ENCODE measurements at regions not wholly inside any gene's neighbourhood (a gene's known extent, or its start where the extent isn't known, plus 50 kb on each side); places are given as distances from the start of the nearest gene placed in this dataset.

GRCh38 chr7:80279760-80280159 is 145.1 kb downstream of the GNAI1 start (continued):
- no peak for TF ChIP-seq PHF8 (IDR thresholded peaks at IDR 0.05; ENCODE audit: borderline replicate concordance, low read depth)
- no peak for TF ChIP-seq RAD21 (conservative IDR thresholded peaks at IDR 0.05 in 1 of 2, IDR thresholded peaks at IDR 0.05 in 1 of 2)
- no peak for TF ChIP-seq EHMT2 (IDR thresholded peaks at IDR 0.05; ENCODE audit: low read depth)
- TF ChIP-seq TP53 (CRISPR knock-in tag; IDR thresholded peaks at IDR 0.05): no peak

GRCh38 chr7:80278737-80279136 is 144.1 kb downstream of the GNAI1 start:
- ChIA-PET CTCF (interaction anchor here (0.5 kb wide), 1 partner anchor 177 kb away, joined by 3 read pairs; no protein-coding TSS in a partner anchor), POLR2A (interaction anchor here (1.8 kb wide), 1 partner anchor 144 kb away, joined by 10 read pairs; the partner anchor contains the start of gene GNAI1)
- TF ChIP-seq EHMT2 (IDR thresholded peaks at IDR 0.05; ENCODE audit: low read depth) (no peak), HOXB5 (CRISPR knock-in tag; IDR thresholded peaks at IDR 0.05) (peak; percentile 63; the same call in 1 of the 2 replicates), CTCF (IDR thresholded peaks at IDR 0.05) (no peak), MAFK (IDR thresholded peaks at IDR 0.05; ENCODE audit: partially characterized antibody) (peak; percentile 37), HOXB13 (CRISPR knock-in tag; IDR thresholded peaks at IDR 0.05; ENCODE audit: low read depth) (0 out of 2 replicates have a peak, but pooled peaks have one; percentile 38), RCOR1 (IDR thresholded peaks at IDR 0.05; ENCODE audit: low read depth, low read length) (no peak)
- peaks cover 38% of the 10 kb centered on the region for H3K4me1 ChIP-seq
- FAIRE-seq (no peak), ATAC-seq (no peak), DNase-seq (ENCODE audit: low read depth in 1 of 2, low spot score in 1 of 2) (peak in 1 of 2 experiments; percentile 32)
- peak overlapping the region; percentile 72 to 84 for H3K27ac ChIP-seq
- H3K9me3 ChIP-seq: no peaks in the 10 kb centered on the region
- H3K4me3 ChIP-seq: peak overlapping the region; percentile 19; the same call in 2 of the 3 replicates
- peak overlapping the region; percentile 85 for H3K4me2 ChIP-seq
- WGBS (ENCODE audit: missing lambda C conversion rate): 9% methylated on average over 2 of the region's 2 CpGs

GRCh38 chr7:80277434-80278427 is 143.1 kb downstream of the GNAI1 start:
- ChIA-PET POLR2A (interaction anchor here (0.6 to 1.8 kb wide), 2 partner anchors 40 to 143 kb away, joined by 4 to 10 read pairs; partner anchors contain the start of gene GNAI1), CTCF (interaction anchor here (1.0 kb wide), 2 partner anchors 10 to 143 kb away, joined by 3 read pairs; partner anchors contain the start of gene GNAI1)
- ATAC-seq (peak; percentile 90), FAIRE-seq (peak; percentile 96), DNase-seq (ENCODE audit: low read depth in 1 of 2, low spot score in 1 of 2) (peak; percentile 69 to 94)
- H3K4me3 ChIP-seq: peak overlapping the region; percentile 19; the same call in 2 of the 3 replicates
- H3K4me2 ChIP-seq: peak overlapping the region; percentile 85
- WGBS (ENCODE audit: missing lambda C conversion rate): under 1% methylated on average over 6 of the region's 6 CpGs
- peaks cover 44% of the 10 kb centered on the region for H3K4me1 ChIP-seq
- no peaks in the 10 kb centered on the region for H3K9me3 ChIP-seq
- peak overlapping the region; percentile 72 to 84 for H3K27ac ChIP-seq
- TF ChIP-seq NPAS2 (CRISPR knock-in tag; IDR thresholded peaks at IDR 0.05; ENCODE audit: borderline replicate concordance) (no peak), CHD2 (IDR thresholded peaks at IDR 0.05; ENCODE audit: low read length, partially characterized antibody) (no peak), NFE2L2 (conservative IDR thresholded peaks at IDR 0.05; ENCODE audit: low read length) (no peak), E2F6 (IDR thresholded peaks at IDR 0.05; ENCODE audit: borderline replicate concordance, low read depth) (no peak), MAFK (IDR thresholded peaks at IDR 0.05; ENCODE audit: partially characterized antibody) (peak; percentile 30), RFX5 (IDR thresholded peaks at IDR 0.05) (no peak), MAX (IDR thresholded peaks at IDR 0.05) (peak; percentile 55; the same call in 1 of the 2 replicates), MAZ (IDR thresholded peaks at IDR 0.05; ENCODE audit: borderline replicate concordance, low read depth, low read length) (no peak), GATA3 (IDR thresholded peaks at IDR 0.05; ENCODE audit: borderline replicate concordance) (peak; percentile 80), USF2 (IDR thresholded peaks at IDR 0.05) (peak; percentile 83), HOXA7 (CRISPR knock-in tag; IDR thresholded peaks at IDR 0.05) (0 out of 2 replicates have a peak, but pooled peaks have one; percentile 62), POLR2A (IDR thresholded peaks at IDR 0.05; ENCODE audit: low read length) (no peak), JUNB (IDR thresholded peaks at IDR 0.05) (peak; percentile 46; the same call in 1 of the 2 replicates), SREBF2 (IDR thresholded peaks at IDR 0.05) (no peak), KDM5A (IDR thresholded peaks at IDR 0.05) (no peak), BHLHE40 (IDR thresholded peaks at IDR 0.05; ENCODE audit: low read depth, low read length) (no peak), CEBPB (IDR thresholded peaks at IDR 0.05) (peak in 1 of 2 experiments; percentile 31; a peak in 1 of 4 replicates), SMC3 (IDR thresholded peaks at IDR 0.05) (peak; percentile 33; the same call in 1 of the 3 replicates), ATOH8 (CRISPR knock-in tag; IDR thresholded peaks at IDR 0.05; ENCODE audit: low read depth) (no peak), HES2 (IDR thresholded peaks at IDR 0.05) (no peak), JUN (IDR thresholded peaks at IDR 0.05) (peak in 1 of 2 experiments; percentile 46; a peak in 1 of 5 replicates), HOXB5 (CRISPR knock-in tag; IDR thresholded peaks at IDR 0.05) (peak; percentile 8; the same call in 1 of the 2 replicates)

All from A549 (cell line).